HG03039 (cell line): ENCODE measurements at regions not wholly inside any gene's neighbourhood (a gene's known extent, or its start where the extent isn't known, plus 50 kb on each side); places are given as distances from the start of the nearest gene placed in this dataset.
"Not testable (repeated sequence)": the region's sequence is repeated elsewhere in the genome, so short reads cannot be mapped to it uniquely, and the experiment has no call there.

ENCODE experiments used
- ATAC-seq: cut with Tn5 transposase; IDR thresholded peaks from one replicate; pipeline ENCODE4 v1.9.1; 2021; ENCODE audit warnings: mild to moderate bottlenecking, moderate library complexity; ENCODE audit not compliant: unreplicated experiment

DNA sequence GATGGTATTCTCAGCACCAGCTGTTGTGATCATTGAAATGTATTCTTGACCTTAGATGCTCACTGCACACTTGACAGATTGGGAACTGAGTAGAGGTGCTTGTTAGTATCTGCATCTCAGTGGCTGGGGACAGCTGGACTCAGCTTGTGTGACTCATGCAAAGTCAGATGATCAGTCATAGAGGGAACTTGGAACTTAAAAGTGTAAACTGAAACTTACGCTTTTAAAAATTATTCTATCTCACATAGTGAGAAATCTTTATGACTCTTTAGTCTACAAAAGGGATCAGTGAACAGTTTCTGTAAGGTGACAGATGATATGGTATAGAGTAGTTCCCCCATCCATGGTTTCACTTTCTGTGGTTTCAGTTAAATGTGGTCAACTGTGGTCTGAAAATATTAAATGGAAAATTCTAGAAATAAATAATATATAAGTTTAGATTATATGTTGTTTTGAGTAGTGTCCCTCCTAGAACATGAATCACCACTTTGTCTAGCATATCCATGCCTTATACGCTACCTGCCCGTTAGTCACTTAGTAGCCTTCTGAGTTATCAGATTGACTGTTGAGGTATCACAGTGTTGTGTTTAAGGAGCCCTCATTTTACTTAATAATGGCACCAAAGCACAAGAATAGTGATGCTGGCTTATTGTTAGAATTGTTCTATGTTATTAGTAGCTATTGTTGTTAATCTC is 135.6 kb upstream of the ZNF658 start:
- peak; percentile 100 for ATAC-seq

GRCh38 chr9:66765531-66765930 is 135.0 kb upstream of the ZNF658 start:
- ATAC-seq: not testable (repeated sequence)

DNA sequence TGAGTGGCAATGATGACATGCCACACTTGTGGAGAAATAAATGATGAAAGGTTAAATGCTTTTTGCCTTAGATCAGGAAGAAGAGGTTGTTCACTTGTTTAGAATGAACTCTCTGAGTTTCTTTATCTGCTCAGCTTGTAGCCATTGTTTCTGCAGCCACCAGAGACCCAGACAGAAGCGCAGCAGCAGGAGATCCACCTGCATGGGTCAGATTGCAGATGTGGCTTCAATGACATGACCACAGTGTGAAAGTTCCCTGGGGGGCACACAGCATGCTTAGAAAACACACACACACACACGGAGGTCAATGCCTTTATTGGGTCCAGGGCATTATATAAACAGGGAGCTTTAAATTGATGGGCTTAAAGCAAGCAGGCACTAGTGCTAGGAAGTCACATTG is 129.0 kb upstream of the ZNF658 start:
- not testable (repeated sequence) for ATAC-seq

- ATAC-seq: not testable (repeated sequence)
Observed at GRCh38 chr9:66774618-66775017, 125.9 kb upstream of the ZNF658 start.

- ATAC-seq: not testable (repeated sequence)
Observed at GRCh38 chr9:66779944-66780661, 120.4 kb upstream of the ZNF658 start.

GRCh38 chr9:66781240-66781639 is 119.3 kb upstream of the ZNF658 start:
- ATAC-seq: not testable (repeated sequence)

- ATAC-seq: not testable (repeated sequence)
Observed at GRCh38 chr9:66782010-66782409, 118.5 kb upstream of the ZNF658 start.

GRCh38 chr9:66785603-66786002 is 114.9 kb upstream of the ZNF658 start:
- ATAC-seq: not testable (repeated sequence)

DNA sequence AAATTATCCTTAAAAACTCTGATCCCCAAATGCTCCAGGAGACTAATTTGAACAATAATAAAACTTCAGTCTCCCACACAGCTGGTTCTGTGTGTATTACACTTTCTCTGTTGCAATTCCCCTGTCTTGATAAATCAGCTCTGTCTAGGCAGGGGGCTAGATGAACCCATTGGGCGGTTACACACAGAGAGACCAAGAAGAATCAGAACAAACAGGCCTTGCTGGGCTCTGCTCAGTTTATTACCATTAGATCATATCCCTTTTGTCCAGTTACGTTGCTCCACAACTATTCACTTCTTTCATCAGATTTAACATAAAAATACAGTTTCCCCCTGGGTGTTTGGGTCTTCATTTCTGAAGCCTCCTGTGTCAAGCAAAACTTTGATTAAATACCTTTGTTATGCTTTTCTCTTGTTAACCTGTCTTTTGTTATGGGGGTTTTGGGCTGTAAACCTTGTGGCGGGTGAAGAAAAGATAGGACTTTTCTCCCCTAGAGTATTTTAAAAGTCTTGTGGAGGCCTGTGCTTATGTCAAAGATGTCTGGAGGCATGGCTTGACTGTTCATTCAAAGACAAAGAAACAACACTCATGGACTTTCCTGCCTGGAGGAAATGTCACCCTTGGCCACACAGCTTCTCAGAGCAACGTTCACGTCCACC is 109.3 kb upstream of the ZNF658 start:
- ATAC-seq: not testable (repeated sequence)

DNA sequence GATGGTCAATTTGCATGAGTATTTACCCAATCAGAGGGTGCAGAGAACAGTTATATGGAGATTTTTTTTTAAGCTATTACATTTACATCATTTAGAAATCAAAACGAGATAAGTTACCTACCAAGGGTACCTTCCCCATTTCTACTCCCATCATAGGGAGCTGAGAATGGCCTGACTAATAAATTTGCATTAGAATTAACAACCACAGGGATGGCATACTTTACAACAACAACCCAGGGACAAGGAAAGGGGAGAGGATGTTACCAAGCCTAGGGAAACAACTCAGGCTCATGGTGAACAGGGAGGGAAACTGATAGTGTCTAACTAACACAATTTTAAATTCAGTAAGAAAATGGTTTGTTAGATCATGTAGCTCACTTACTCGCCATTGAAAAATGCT is 105.8 kb upstream of the ZNF658 start:
- ATAC-seq: not testable (repeated sequence)

- ATAC-seq: not testable (repeated sequence)
Observed at GRCh38 chr9:66795723-66796503, 104.6 kb upstream of the ZNF658 start.

GRCh38 chr9:66797905-66798616 is 102.5 kb upstream of the ZNF658 start:
- ATAC-seq: not testable (repeated sequence)

DNA sequence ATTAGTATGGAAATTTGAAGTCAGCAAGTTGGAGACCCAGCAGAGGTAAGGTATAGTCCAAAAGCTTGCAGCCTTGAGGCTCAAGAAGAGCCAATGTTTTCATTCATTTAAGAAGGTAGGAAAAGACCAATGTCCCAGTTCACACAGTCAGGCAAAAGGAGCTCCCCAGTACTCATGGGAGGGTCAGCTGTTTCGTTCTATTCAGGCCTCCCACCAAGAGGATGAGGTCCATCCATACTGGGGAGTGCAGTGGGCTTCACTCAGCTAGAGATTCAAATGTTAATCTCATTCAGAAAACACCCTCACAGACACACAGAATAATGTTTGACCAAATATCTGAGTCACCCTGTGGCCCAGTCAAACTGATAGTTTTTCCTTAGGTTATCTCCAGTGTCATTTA is 96.9 kb upstream of the ZNF658 start:
- ATAC-seq: not testable (repeated sequence)

DNA sequence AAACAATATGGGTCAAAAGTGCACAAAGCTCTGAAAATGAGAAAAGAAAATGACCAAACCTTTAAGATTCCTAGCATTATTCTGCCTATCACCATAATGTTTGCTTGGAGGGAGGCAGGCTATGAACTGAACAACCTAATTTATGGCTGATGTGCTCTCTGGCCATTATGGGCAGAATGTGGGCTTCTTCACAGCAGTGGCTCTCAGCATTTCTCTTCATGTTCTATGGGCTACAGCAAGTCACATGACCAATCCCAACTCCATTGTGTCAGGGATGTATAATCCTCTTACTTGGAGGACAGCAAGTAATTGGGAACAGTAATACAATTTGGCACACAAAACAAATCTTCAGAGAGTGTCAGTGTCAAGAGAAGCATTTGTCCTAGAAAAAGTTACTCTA is 90.3 kb upstream of the ZNF658 start:
- ATAC-seq: not testable (repeated sequence)

GRCh38 chr9:66812367-66812766 is 88.2 kb upstream of the ZNF658 start:
- ATAC-seq: not testable (repeated sequence)

- ATAC-seq: not testable (repeated sequence)
Observed at GRCh38 chr9:66812967-66813366, 87.6 kb upstream of the ZNF658 start.

DNA sequence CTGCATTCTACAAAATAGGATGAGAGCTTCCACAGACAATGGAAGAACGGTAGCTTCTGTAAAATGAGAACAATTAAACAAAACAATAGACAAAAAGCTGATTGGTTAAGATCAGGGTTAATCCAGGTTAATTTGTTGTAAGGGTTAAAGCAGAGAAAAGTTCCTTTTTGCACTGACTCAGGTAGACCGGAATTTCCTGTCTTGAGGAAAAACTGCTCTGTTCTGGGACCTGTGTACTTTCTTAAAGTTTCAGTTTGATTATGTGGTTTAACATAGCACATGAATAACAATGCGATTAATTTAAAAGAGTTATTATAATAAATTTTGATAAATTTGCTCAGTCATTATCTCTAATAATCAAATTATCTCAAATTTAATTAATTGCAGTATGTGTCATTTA is 86.5 kb upstream of the ZNF658 start:
- ATAC-seq: not testable (repeated sequence)

DNA sequence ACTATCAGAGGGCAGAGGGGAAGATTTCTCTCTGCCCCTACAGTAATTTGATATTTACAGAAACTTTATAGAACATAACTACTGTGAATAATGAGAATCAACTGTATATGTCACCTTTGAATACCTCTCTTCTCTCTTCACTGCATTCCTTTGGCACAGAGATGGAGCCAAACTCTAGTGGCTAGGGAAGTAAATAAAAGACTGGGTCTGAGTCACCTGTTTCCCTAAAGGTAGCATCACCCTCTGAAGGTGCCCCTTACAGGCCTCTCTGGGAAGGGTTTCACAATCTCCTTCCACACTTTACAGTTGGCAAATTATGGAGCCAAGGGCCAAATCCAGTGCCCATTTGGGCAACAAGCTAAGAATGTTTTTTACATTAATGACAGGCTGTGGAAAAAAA is 81.0 kb upstream of the ZNF658 start:
- ATAC-seq: not testable (repeated sequence)

DNA sequence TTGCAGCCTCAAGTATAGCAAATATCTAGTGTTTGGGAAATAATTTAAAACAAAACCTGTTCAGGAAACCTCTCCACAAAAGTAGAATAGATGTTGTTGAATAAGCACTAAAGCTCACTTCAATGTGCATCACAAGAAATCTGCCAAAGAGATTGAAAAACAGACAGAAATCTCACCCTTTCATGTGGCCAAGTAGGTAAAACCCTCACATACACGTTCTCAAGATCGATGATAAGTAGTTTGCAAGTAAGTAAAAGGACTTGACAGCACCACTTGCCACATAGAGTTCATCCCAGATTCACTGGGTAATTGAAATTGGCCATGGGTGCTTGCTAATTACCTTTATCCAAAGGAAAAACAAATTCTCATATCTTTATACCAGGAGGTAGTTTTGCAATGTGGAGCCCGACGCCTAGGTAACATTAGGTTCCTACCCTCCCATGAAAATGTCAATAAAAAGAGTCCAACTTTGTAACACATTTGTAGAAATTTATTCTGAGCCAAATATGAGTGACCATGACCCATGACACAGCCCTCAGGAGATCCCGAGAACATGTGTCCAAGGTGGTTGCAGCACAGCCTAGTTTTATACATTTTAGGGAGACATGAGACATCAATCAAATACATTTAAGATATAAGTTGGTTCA is 80.4 kb upstream of the ZNF658 start:
- not testable (repeated sequence) for ATAC-seq

GRCh38 chr9:66824169-66824568 is 76.4 kb upstream of the ZNF658 start:
- ATAC-seq: not testable (repeated sequence)
